Activated CD4-positive, alpha-beta T cell treated with anti-CD3 and anti-CD28 coated beads, Interleukin-2, amount 50 U/mL, for 48 hours (primary cell): ENCODE measurements at regions not wholly inside any gene's neighbourhood (a gene's known extent, or its start where the extent isn't known, plus 50 kb on each side); places are given as distances from the start of the nearest gene placed in this dataset.
"Not testable (repeated sequence)": the region's sequence is repeated elsewhere in the genome, so short reads cannot be mapped to it uniquely, and the experiment has no call there.

Experiments
- DNase-seq, 2 experiments: peaks; one replicate each; pipeline ENCODE4 v3.0.0-alpha.2; 2020

DNA sequence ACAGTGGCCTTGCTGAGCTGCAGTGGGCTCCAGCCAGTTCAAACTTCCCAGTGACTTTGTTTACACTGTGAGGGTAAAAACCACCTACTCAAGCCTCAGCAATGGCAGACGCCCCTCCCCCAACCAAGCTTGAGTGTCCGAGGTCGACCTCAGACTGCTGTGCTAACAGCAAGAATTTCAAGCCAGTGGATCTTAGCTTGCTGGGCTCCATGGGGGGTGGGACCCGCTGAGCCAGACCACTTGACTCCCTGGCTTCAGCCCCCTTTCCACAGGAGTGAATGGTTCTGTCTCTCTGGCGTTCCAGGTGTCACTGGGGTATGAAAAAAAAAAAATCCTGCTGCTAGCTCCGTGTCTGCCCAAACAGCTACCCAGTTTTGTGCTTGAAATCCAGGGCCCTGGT, 168.9 kb upstream of the INTU start:
- DNase-seq = no peak

DNA sequence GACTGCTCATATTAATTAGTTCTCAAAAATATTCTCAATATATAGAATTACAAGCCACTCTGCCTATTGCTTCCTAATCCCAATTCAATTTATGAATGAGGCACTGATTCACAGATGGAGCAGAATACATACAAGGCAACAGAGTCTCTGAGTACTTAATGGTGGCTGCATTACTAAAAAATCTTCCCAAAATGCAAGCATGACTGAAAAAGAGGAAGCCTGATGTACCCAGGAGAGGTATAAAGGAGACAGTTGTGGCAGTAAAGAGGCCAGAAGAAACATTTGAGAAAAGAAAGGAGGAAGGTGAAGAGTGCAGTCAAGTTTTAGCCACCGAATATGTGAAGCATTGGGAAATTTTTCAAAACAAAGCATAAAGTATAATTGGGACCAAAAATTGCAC, 163.2 kb upstream of the INTU start:
- no peak for DNase-seq

DNA sequence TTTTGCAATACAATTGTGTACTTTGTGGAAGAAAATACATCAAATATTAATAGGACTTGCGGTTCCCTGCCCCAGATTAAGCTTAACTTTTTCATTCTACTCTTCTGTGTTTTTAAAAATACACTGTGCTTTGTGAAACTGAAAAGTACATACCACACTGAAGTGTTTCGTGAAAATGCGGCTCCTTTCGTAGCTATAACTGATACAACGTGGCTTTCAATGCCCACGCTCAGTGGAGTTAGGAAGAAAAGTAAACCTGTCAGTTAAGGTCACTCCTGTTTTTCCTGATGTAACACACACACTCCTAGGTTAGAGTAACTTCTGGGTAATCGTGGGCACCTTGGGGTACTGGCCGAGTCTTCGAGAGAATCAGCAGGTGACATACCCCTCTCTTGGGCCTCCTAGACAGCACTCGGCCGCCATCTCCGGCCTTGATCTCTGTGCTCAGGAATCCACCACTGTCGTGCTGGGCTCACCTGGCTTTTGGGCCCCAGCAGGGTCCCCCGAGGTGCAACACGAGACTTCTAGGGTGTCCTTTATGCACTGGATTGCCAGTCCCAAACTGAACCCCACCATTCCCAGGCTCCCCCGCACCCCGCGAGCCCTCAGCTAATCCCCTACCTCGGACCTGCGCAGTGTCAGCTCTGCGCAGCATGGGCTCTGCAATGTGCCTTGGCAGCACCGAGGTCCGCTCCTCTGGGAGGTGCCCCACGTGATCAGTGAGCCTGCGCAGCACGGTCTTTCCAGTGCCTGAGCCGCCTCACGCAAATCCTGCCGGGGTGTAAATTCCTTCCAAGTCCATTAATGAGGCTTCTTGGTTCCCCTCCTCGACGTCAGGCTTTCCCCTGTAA, 162.6 kb upstream of the INTU start:
- no peak for DNase-seq

DNA sequence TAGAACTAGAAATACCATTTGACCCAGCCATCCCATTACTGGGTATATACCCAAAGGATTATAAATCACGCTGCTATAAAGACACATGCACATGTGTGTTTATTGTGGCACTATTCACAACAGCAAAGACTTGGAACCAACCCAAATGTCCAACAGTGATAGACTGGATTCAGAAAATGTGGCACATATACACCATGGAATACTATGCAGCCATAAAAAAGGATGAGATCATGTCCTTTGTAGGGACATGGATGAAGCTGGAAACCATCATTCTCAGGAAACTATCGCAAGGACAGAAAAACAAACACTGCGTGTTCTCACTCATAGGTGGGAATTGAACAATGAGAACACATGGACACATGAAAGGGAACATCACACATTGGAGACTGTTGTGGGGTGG, 154.5 kb upstream of the INTU start:
- not testable (repeated sequence) for DNase-seq

DNA sequence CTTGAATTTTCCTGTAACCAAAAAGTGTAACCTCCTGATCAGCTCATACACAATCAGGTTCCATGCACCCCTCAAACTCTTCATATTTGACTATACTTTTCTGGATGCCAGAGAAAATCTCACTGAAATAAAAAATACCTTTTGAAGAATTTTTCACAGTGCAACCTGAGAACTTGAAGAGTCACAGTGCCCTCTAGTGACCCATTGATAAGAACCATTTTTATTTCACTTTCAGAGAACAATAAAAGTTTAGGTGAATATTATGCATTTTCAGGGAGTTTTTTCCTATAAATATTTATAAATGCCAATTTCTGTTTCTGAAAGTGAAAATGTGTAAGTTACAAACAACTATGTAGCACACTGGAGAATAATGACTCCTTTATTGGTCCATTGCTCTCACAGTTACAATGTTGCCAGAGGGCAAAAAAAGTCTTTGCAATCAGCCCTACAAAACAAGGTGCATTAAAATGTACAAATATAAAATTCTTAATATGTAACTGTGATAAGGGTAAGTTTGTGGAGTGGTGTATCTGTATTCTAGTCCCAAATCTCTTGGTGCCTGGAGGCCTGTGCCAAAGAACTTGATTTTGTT, 153.6 kb upstream of the INTU start:
- DNase-seq = no peak

DNA sequence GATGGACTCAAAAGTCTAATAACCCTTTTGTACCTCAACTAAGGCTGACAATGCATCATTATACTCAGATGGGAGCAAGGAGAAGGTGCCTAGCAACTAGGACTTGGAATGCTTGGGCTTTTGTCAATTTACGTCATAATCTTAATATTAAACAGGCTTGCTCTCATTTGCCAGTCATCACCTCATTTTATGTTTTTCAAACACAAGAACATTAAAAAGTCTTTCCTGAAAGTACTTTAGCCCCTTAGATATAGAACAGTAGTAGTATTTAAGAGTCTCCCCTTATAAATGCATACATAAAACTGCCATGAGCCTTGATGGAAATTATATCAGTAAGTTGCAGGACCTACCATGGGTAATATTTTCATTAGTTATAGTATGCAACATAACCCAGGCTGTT, 150.7 kb upstream of the INTU start:
- no peak for DNase-seq

DNA sequence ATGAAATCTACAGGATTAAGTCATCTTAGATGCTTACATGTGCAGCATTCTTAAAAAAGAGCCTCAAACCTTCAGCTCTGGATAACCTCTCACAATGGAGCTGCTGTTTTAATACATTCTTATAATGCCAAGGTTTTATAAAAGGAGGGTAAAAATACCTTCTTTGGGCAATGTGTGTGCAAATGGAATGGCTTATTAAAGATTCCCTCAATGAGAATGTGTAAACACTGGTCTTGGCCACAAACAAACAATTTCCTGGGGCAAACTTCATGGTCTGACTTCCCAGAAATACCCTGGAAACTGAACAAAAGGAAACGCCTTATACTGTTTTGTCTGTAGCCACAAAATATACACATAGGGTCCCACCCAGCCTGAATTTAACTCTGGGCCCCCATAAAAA, 148.6 kb upstream of the INTU start:
- DNase-seq = no peak

DNA sequence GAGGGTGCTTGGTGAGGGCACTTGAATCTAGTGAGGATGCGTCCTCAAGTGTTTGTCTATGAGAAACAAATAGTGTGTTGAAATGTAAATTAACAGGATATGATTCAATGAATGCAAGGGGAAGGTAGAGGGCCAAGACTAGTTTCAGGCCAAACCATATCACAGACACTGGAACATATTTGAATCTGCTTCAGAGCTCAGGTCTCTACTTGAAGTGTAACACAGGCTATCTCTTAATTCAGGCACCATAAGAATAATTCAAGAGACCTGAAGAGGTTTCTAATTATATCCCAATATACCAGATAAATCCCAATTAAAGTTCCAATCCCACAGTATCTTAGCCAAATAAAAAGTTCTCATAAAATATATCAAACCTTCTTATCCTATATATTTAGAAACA, 146.5 kb upstream of the INTU start:
- no peak for DNase-seq

DNA sequence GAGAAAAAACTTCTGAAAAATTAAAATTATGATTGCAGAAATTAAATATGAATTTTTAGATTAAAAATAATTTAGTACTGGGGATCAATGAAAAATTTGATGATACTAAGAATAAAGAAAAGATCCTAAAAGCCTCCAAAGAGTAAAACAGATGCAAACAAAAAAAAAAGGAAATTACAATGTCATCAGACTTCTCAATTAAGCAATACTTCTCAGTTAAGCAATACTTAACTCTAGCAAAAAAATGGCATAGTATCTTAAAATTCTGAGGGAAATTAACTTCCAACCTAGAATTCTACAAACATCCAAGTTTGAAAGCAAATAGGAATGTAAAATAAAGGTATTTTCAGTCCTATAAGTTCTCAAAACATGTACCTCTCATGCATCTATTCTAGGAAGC, 141.2 kb upstream of the INTU start:
- no peak for DNase-seq

DNA sequence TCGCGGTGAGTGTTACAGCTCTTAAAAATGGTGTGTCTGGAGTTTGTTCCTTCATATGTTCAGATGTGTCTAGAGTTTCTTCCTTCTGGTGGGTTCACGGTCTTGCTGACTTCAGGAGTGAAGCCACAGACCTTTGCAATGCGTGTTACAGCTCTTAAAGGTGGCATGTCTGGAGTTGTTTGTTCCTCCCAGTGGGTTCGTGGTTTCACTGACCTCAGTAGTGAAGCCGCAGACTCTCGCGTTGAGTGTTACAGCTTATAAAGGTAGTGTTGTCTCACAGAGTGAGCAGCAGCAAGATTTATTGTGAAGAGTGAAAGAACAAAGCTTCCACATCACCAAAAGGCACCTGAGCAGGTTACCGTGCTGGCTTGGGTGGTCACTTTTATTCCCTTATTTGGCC, 135.9 kb upstream of the INTU start:
- peak in 1 of 2 experiments; percentile 3 for DNase-seq

DNA sequence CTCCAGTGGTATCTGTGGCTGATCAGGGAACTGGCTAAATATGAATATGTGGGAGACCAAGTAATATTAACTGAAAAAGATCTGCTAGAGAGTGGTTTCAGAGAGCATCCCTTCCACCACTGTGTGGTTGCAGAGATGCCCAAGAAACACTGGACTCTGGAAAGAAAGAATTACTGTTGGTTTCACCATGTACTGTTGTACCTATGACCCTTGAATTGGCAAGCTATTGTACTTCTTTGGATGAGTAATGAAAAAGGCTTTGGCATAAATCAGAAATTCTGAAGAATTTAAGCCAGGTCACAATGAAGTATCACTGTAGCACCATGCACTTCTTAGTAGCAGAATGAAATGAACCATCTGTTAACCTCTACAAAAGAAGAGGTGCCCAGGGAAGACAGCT, 134.4 kb upstream of the INTU start:
- DNase-seq = no peak

DNA sequence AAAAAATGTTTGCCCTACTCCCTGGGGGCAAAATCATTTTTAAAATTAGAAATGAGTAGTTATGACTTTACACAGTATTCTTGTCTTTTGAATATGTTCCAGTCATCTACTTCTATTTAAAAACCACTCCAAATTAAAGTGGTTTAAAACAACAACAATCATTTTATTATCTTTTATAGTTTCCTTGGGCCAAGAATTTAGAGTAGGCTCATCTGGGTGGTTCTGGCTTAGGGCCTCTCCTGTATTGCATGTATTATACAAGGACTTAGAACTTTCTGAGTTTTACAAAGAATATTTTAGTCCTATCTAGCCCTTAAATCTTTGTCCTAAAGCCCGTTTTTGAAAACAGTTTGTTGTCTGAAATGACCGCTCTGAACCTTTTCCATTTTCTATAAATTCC, 132.5 kb upstream of the INTU start:
- no peak for DNase-seq

DNA sequence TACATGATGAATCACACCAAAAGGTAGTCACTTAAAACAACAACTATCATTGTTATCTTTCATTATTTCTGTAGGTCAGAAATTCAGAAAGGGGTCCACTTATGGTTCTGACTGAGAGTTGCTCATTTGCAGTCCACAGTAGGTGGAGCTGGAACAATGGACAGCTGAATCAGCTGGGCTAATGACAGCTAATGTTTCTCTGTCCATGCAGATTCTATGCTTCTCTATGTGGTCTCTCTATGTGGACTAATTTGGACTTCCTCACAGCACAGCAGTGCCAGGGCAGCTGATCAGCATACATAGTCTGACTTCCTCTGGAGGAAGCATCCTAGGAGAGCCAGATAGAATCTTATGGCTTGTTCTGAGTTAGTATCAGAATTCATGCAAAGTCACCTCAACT, 131.7 kb upstream of the INTU start:
- no peak for DNase-seq

DNA sequence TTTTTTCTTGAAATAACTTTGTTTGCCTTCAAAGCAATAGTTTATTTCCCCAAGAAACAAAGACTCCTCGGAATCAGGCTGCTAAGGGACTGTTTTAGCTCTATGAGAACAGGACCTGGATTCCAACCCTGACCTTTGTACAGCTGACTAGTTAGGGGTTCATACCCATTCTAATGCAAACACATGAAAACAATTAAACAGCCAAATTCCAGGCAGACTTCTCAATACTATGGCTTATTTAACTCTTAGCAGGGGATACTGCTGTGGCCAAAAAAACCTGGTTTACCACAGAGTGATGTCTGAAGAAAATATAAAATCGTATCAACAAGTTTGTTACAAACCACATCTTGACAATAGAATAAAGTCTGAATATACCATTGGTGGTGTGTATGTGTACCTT, 129.6 kb upstream of the INTU start:
- DNase-seq = no peak

DNA sequence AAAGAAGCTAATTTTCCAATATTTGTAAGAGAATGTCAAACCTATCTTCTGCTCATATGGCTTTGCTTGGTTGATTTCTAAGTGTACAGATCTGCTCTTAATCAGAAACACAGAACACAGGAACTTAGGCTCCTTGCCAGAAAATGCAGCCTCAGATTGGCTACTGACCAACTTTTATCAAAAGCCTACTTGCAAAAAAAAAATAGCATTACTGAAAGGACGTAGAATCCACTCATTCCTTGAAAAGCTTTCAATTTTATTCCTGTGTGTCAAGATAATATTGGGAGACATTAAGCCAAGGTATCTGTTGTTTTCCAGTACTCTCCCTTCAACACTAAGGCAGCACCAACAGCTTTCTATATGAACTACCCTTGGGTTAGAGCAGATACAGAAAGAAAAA, 127.6 kb upstream of the INTU start:
- no peak for DNase-seq

DNA sequence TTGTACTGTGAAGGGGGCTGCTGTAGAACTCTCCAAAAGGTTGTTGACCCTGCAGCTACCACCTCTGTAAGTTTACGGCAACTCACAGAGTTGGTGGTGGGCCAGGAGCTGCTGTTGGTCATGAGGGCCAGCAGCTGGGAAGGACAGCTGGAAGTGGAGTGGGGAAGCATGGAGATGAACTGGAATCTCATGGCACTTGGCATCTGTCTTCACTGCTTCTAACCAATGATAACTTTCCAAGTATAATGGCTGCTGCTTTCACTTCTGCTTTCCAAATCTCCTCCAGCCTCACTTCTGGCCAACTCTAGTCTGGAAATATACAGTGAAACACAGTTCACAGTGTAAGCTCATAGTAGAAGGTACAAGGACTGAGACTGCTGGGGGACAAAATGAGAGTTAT, 126.5 kb upstream of the INTU start:
- DNase-seq = no peak

DNA sequence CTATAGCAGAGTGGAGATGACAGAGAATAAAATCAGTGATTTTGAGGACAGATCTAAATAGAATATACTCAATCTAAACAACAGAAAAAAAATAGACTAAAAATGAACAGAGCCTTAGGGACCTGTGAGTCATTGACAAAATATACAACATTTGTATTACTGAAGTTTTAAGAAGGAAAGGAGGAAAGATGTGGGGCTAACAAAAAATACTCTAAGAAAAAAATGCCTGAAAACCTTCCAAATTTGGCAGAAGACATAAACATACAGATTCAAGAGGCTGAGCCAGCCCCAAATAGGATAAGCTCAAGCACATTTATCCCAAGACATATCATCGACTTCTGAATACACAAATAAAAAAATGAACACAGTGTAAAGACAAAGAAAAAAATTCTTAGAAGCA, 123.6 kb upstream of the INTU start:
- no peak for DNase-seq

DNA sequence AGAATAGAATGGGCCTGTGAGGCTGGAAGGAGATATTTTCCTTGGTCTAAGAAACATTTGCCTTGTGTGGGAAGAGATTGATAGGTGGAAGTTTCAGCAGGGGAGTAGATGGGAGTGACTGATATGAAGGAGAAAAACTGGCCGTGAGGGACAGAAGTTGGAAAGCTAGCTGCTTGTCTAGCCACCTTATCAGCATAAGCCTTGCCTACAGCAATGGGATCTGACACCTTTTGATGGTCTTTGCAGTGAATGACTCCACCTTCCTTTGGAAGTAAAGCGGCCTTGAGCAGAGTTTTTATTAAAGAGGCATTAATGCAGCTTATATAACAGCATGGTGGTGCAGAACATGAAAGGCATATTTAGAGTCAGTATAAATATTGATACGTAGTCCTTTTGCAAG, 120.1 kb upstream of the INTU start:
- not testable (repeated sequence) for DNase-seq

DNA sequence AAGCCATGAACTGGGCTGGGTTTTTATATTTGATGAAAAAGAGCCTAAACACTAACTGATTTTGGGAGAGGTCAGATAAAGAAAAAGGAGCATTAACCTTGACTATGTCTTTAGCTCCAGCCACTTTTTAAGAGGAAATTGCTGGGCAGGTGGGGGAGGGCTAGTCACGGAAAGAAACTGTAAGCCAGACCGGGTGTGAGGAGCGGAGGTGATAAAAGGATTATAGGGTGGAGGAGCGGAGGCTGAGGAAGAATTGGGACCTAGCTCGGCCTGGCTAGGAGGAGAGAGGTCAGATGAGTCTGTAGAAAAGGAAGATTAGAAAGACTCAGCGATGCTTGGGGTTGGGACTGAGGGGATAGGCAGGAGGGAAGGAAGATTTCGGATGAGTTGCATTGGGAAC, 117.5 kb upstream of the INTU start:
- not testable (repeated sequence) for DNase-seq

DNA sequence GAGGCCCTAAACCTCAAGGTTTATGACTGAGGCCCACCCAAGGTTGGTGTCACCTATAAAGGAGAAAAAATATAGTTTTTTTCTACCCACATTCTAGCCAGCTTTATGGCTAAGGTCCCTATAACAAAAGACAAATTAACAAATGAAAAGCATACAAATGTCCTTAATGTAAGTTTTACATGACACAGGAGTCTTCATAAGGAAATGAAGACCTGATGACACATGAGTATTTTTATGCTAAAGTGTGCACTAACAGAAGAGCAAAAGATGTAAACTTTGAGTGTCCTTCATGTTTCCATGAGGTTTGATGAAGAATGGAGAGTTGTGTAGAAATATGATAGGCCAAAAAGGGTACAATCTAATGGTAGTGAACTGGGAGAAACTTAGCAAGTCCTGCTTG, 114.7 kb upstream of the INTU start:
- no peak for DNase-seq

DNA sequence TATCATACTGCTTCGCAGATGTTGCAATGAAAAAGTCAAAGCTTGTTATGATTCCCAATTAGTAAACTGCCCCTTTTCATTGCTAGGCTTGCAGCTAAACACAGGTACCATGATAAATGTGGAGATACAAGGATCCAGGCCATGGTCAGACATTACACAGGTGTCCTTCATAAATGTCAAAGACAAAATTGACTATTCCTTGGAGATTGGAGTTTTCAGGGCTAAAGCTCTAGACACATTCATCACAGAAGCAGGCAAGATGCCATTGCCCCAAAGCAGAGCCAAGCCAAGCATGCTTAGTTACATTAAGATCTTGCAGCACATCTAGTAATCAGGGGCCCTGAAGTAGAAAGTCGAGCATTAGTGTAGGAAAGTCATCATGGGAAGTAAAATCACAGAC, 111.3 kb upstream of the INTU start:
- no peak for DNase-seq

DNA sequence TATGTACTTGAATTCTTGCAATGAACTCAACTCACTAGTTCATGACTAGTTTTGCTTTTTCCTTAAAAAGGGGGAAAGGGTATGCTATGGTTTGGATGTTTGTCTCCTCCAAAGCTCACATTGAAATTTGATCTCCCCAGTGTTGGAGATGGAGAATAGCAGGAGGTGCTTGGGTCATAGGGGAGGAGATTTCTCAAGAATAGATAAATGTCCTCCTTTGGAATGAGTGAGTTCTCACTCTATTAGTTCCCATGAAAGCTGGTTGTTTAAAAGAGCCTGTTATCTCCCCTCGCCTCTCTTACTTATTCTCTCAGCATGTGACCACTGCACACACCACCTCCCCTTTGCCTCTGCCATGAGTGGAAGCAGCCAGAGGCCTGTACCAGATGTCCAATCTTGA, 109.4 kb upstream of the INTU start:
- no peak for DNase-seq

DNA sequence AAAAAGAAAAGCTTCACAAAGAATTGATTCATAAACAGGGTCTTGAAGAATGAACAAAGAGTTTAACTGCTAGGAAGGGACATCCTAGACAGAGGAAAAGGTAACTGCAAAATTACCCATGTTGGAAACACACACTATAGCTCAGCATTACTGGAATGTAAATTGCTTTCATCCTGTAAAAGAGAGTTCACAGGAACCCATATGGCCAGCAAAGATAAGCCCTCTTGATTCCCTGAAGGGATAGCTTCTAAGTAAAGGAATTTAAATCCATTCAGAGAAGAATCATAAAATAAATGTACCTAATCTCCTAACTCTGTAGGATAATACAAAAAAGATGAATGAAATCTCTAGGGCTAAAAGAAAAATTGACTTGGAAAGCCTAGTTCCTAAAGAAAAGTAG, 107.1 kb upstream of the INTU start:
- no peak for DNase-seq

DNA sequence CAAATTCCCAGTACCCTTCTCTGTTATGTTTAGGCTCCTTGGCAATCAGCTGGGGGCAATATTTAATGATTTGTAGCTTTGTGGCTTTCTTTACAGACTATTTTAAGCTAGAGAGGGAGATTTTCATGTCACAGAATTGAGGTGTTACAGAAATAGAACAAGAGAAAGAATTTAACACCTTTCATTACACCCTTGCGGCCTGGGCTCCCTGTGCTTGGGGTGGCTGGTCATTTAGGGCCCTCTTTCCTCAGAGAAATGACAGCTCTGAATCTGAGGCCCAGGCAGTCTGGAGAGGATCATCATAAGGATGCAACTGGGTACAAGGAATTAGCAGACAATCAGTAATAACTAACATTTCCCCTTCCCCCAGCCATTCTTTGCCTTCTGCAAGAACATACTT, 104.5 kb upstream of the INTU start:
- no peak for DNase-seq

DNA sequence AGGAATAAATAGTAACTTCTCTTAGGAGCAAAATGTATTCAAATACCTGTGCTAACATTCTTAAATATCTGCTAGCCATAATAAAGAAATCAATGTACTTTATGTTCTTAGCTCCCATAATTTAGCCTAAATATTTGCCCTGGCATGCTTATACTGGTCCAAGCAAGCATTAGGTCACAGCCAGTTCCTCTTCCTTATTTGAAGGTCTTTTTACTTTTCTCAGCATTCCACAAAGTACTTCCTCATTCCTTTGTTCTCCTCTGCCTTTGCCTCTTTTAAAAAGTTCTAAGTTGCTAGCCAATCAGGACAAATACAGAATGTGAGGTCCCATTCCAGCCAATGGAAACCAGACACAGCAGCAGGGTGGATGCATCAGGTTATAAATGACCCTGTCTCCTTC, 102.9 kb upstream of the INTU start:
- DNase-seq = not testable (repeated sequence)
